Small intestine (tissue), 7 donors: ENCODE measurements at regions not wholly inside any gene's neighbourhood (a gene's known extent, or its start where the extent isn't known, plus 50 kb on each side); places are given as distances from the start of the nearest gene placed in this dataset.
"Not testable (repeated sequence)": the region's sequence is repeated elsewhere in the genome, so short reads cannot be mapped to it uniquely, and the experiment has no call there.

Experiments
- DNase-seq, 2 donors: peaks; one replicate each; pipeline versions ENCODE4 v3.0.0 to v3.0.0-alpha.2; 2013
- FAIRE-seq: peaks from 2 replicates; lab custom pipeline; 2012; peaks lifted over from hg19 to GRCh38; lab: Jason Lieb, UNC
- H3K27ac ChIP-seq, 3 donors: one replicate each; pipeline ENCODE4 v1.5.1; 2013; ENCODE audit warnings: low read length in 2 of 3, mild to moderate bottlenecking in 2 of 3, control low read depth in 1 of 3, inconsistent platforms in 1 of 3, low read depth in 1 of 3, moderate library complexity in 1 of 3
- H3K27me3 ChIP-seq, 3 donors: one replicate each; pipeline ENCODE4 v1.6.1; 2013; ENCODE audit warnings: low read length in 3 of 3, inconsistent platforms in 1 of 3; ENCODE audit not compliant: control insufficient read depth in 3 of 3, insufficient read depth in 3 of 3
- H3K36me3 ChIP-seq, 3 donors: one replicate each; pipeline ENCODE4 v1.6.1; 2013; ENCODE audit warnings: low read length in 3 of 3, inconsistent platforms in 1 of 3, low read depth in 1 of 3, mild to moderate bottlenecking in 1 of 3, moderate library complexity in 1 of 3; ENCODE audit not compliant: control insufficient read depth in 3 of 3, insufficient read depth in 2 of 3
- H3K4me1 ChIP-seq, 3 donors: one replicate each; pipeline ENCODE4 v1.6.1; 2013; ENCODE audit warnings: low read length in 2 of 3, inconsistent platforms in 1 of 3, low read depth in 1 of 3, mild to moderate bottlenecking in 1 of 3, moderate library complexity in 1 of 3; ENCODE audit not compliant: control insufficient read depth in 3 of 3, insufficient read depth in 2 of 3
- H3K4me3 ChIP-seq, 3 donors: one replicate each; pipeline ENCODE4 v1.5.1; 2013; ENCODE audit warnings: low read length in 3 of 3, control low read depth in 1 of 3, inconsistent platforms in 1 of 3, low read depth in 1 of 3, mild to moderate bottlenecking in 1 of 3, moderate library complexity in 1 of 3
- H3K9me3 ChIP-seq, 2 donors: one replicate each; pipeline ENCODE4 v1.6.1; 2013; ENCODE audit warnings: low read depth in 1 of 2, low read length in 1 of 2; ENCODE audit not compliant: control insufficient read depth in 2 of 2, insufficient read depth in 1 of 2
- WGBS, 3 donors: extraction: QIAGEN DNeasy Blood & Tissue Kit; methylation state at CpG; one replicate each; pipeline ENCODE4 v1.1.7; 2013; 5-methylcytosine and 5-hydroxymethylcytosine counted together
- donor health status: healthy with polysubstance abuse.
- donor health status: control.
- donor health status: control.
- donor health status: Bipolar disorder and iron deficiency.
- donor health status: healthy.

- Histone ChIP-seq H3K27ac (peak overlapping the region in 1 of 3 donors; percentile 19), H3K4me3 (no peak overlapping the region), H3K36me3 (no peaks in the 10 kb centered on the region), H3K4me1 (peaks cover 0 to 3% (median 0%) of the 10 kb centered on the region in 3 donors), H3K9me3 (peaks cover 0 to 8% of the 10 kb centered on the region in 2 donors), H3K27me3 (no peaks in the 10 kb centered on the region)
- DNase-seq (peak; percentile 72 to 81), FAIRE-seq (no peak)
- WGBS, 3 donors: 42 to 66% (median 56%) methylated on average over 4 of the region's 4 CpGs
These were observed 593.2 kb downstream of the ZEB2 start for GRCh38 chr2:143926736-143927135.

GRCh38 chr2:143922261-143922830 is 597.6 kb downstream of the ZEB2 start:
- H3K27ac ChIP-seq, DNase-seq, FAIRE-seq, H3K4me1 ChIP-seq, H3K27me3 ChIP-seq, H3K36me3 ChIP-seq, H3K4me3 ChIP-seq: not testable (repeated sequence)
- peaks cover 1 to 18% of the 10 kb centered on the region in 2 donors for H3K9me3 ChIP-seq
- 84 to 96% (median 93%) methylated on average over 9 to 33 of the region's 42 CpGs for WGBS, 3 donors

- Histone ChIP-seq H3K27ac (no peak overlapping the region), H3K27me3 (no peaks in the 10 kb centered on the region), H3K36me3 (no peaks in the 10 kb centered on the region), H3K4me1 (no peaks in the 10 kb centered on the region), H3K4me3 (no peak overlapping the region), H3K9me3 (peaks cover 1 to 18% of the 10 kb centered on the region in 2 donors)
- DNase-seq (no peak), FAIRE-seq (no peak)
- WGBS, 3 donors: 92 to 95% (median 93%) methylated on average over 1 of the region's 1 CpG
These were observed 601.4 kb downstream of the ZEB2 start for GRCh38 chr2:143918465-143918989.

- Histone ChIP-seq H3K36me3 (no peaks in the 10 kb centered on the region), H3K27ac (no peak overlapping the region), H3K4me3 (no peak overlapping the region), H3K9me3 (peaks cover 1 to 18% of the 10 kb centered on the region in 2 donors), H3K4me1 (no peaks in the 10 kb centered on the region), H3K27me3 (no peaks in the 10 kb centered on the region)
- DNase-seq: no peak
- FAIRE-seq: no peak
These were observed 603.1 kb downstream of the ZEB2 start for GRCh38 chr2:143916781-143917180.

GRCh38 chr2:143909577-143910353 is 610.2 kb downstream of the ZEB2 start:
- H3K9me3 ChIP-seq: no peaks in the 10 kb centered on the region
- no peak overlapping the region for H3K27ac ChIP-seq
- H3K4me1 ChIP-seq: no peaks in the 10 kb centered on the region
- no peaks in the 10 kb centered on the region for H3K27me3 ChIP-seq
- DNase-seq (peak in 1 of 2 donors; percentile 38), FAIRE-seq (no peak)
- no peak overlapping the region for H3K4me3 ChIP-seq
- 47 to 70% (median 65%) methylated on average over 13 of the region's 13 CpGs for WGBS, 3 donors
- H3K36me3 ChIP-seq: no peaks in the 10 kb centered on the region

GRCh38 chr2:143908843-143909242 is 611.1 kb downstream of the ZEB2 start:
- FAIRE-seq: no peak
- no peak overlapping the region for H3K4me3 ChIP-seq
- no peak overlapping the region for H3K27ac ChIP-seq
- no peak for DNase-seq
- H3K4me1 ChIP-seq: no peaks in the 10 kb centered on the region
- H3K27me3 ChIP-seq: no peaks in the 10 kb centered on the region
- H3K36me3 ChIP-seq: no peaks in the 10 kb centered on the region
- H3K9me3 ChIP-seq: no peaks in the 10 kb centered on the region
- 89 to 95% (median 91%) methylated on average over 7 of the region's 7 CpGs for WGBS, 3 donors

GRCh38 chr2:143907801-143908200 is 612.1 kb downstream of the ZEB2 start:
- H3K4me3 ChIP-seq: no peak overlapping the region
- no peak overlapping the region for H3K27ac ChIP-seq
- WGBS, 3 donors: 83 to 96% (median 88%) methylated on average over 7 of the region's 7 CpGs
- no peaks in the 10 kb centered on the region for H3K9me3 ChIP-seq
- no peaks in the 10 kb centered on the region for H3K36me3 ChIP-seq
- DNase-seq: no peak
- H3K4me1 ChIP-seq: no peaks in the 10 kb centered on the region
- FAIRE-seq: no peak
- H3K27me3 ChIP-seq: no peaks in the 10 kb centered on the region

- Histone ChIP-seq H3K4me3 (no peak overlapping the region), H3K27ac (no peak overlapping the region)
These were observed 613.1 kb downstream of the ZEB2 start for GRCh38 chr2:143906850-143907249.

More at GRCh38 chr2:143906850-143907249, 613.1 kb downstream of the ZEB2 start:
- DNase-seq (no peak), FAIRE-seq (no peak)
- Histone ChIP-seq H3K36me3 (no peaks in the 10 kb centered on the region), H3K27me3 (no peaks in the 10 kb centered on the region), H3K9me3 (no peaks in the 10 kb centered on the region), H3K4me1 (no peaks in the 10 kb centered on the region)
- WGBS, 3 donors: 92 to 96% (median 94%) methylated on average over 4 of the region's 4 CpGs
